22Rv1 (cell line): ENCODE measurements at regions not wholly inside any gene's neighbourhood (a gene's known extent, or its start where the extent isn't known, plus 50 kb on each side); places are given as distances from the start of the nearest gene placed in this dataset.

ENCODE experiments used
- ZFX ChIP-seq: fragments of 450-650 bp; IDR thresholded peaks from 2 replicates; pipeline ENCODE4 v1.6.1; 2017; ENCODE audit warnings: antibody characterized with exemption, borderline replicate concordance
- TF ChIP-seq, protein P1 (sequence below): fragments of 450-650 bp; IDR thresholded peaks from 2 replicates; pipeline ENCODE4 v1.5.1; 2017; ENCODE audit warnings: mild to moderate bottlenecking

DNA sequence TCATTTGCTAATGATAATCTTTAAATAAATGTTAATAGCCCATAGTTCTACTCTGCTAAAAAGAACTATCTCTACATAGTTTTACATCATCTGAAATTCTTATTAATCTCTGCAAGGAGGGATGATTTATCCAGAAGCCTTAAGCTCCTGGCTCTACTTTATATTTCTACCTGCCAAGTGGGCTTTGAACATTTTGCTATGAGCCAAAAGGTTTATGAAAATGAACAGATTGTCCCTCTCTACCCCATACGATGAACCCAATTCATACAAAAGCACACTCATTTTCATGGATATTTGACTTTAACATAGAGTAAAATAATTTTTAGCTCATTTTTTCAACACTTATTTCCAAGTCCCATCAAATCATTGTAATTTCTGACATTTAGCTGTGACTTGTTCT is 611.0 kb downstream of the NSUN3 start:
- TF ChIP-seq, protein P1, sequence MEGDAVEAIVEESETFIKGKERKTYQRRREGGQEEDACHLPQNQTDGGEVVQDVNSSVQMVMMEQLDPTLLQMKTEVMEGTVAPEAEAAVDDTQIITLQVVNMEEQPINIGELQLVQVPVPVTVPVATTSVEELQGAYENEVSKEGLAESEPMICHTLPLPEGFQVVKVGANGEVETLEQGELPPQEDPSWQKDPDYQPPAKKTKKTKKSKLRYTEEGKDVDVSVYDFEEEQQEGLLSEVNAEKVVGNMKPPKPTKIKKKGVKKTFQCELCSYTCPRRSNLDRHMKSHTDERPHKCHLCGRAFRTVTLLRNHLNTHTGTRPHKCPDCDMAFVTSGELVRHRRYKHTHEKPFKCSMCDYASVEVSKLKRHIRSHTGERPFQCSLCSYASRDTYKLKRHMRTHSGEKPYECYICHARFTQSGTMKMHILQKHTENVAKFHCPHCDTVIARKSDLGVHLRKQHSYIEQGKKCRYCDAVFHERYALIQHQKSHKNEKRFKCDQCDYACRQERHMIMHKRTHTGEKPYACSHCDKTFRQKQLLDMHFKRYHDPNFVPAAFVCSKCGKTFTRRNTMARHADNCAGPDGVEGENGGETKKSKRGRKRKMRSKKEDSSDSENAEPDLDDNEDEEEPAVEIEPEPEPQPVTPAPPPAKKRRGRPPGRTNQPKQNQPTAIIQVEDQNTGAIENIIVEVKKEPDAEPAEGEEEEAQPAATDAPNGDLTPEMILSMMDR: no peak
- no peak for TF ChIP-seq ZFX
